OCI-M2 (cell line): ENCODE measurements at regions not wholly inside any gene's neighbourhood (a gene's known extent, or its start where the extent isn't known, plus 50 kb on each side); places are given as distances from the start of the nearest gene placed in this dataset.

Experiments
- DNase-seq: peaks from one replicate; lab custom pipeline; 2025; ENCODE audit not compliant: unreplicated experiment; lab: John Stamatoyannopoulos, UW

- DNase-seq, result no peak
Observed at GRCh38 chr3:152190636-152191183, 78.0 kb upstream of the MBNL1 start.

GRCh38 chr3:152192050-152192449, 76.7 kb upstream of the MBNL1 start:
- no peak for DNase-seq

GRCh38 chr3:152192936-152193672, 75.6 kb upstream of the MBNL1 start:
- no peak for DNase-seq

GRCh38 chr3:152193673-152194267, 75.0 kb upstream of the MBNL1 start:
- DNase-seq, result no peak

GRCh38 chr3:152195206-152195605, 73.5 kb upstream of the MBNL1 start:
- no peak for DNase-seq

- no peak for DNase-seq
Observed at GRCh38 chr3:152196782-152197181, 71.9 kb upstream of the MBNL1 start.

- no peak for DNase-seq
Observed at GRCh38 chr3:152197451-152197850, 71.3 kb upstream of the MBNL1 start.

GRCh38 chr3:152197937-152198336, 70.8 kb upstream of the MBNL1 start:
- DNase-seq, result no peak

GRCh38 chr3:152198665-152199064, 70.1 kb upstream of the MBNL1 start:
- no peak for DNase-seq

GRCh38 chr3:152199102-152199840, 69.5 kb upstream of the MBNL1 start:
- no peak for DNase-seq

GRCh38 chr3:152200476-152201420, 68.0 kb upstream of the MBNL1 start:
- DNase-seq, result no peak

GRCh38 chr3:152202976-152203626, 65.6 kb upstream of the MBNL1 start:
- peak; percentile 44 for DNase-seq

- DNase-seq, result no peak
Observed at GRCh38 chr3:152203652-152204051, 65.1 kb upstream of the MBNL1 start.

- DNase-seq, result no peak
Observed at GRCh38 chr3:152204218-152204617, 64.5 kb upstream of the MBNL1 start.

GRCh38 chr3:152205097-152205593, 63.6 kb upstream of the MBNL1 start:
- DNase-seq, result no peak

- DNase-seq, result no peak
Observed at GRCh38 chr3:152206243-152206760, 62.4 kb upstream of the MBNL1 start.

GRCh38 chr3:152208439-152208838, 60.3 kb upstream of the MBNL1 start:
- no peak for DNase-seq

GRCh38 chr3:152209060-152209459, 59.7 kb upstream of the MBNL1 start:
- DNase-seq, result no peak

- no peak for DNase-seq
Observed at GRCh38 chr3:152209776-152210175, 59.0 kb upstream of the MBNL1 start.

- no peak for DNase-seq
Observed at GRCh38 chr3:152210697-152211096, 58.0 kb upstream of the MBNL1 start.
